GM23338 (cell line): ENCODE measurements at regions not wholly inside any gene's neighbourhood (a gene's known extent, or its start where the extent isn't known, plus 50 kb on each side); places are given as distances from the start of the nearest gene placed in this dataset.

Source experiments
- CREB1 ChIP-seq: fragments of 250-450 bp; sonication (Bioruptor Pico); IDR thresholded peaks from 2 replicates; pipeline ENCODE4 v1.5.0; 2020; ENCODE audit warnings: low read depth, mild to moderate bottlenecking, moderate library complexity
- ETS1 ChIP-seq: IDR thresholded peaks from 2 replicates; pipeline ENCODE4 v1.6.1; 2016; ENCODE audit warnings: antibody characterized with exemption
- EZH2 ChIP-seq: fragments of 200-600 bp; sonication (generic); IDR thresholded peaks from one replicate; pipeline ENCODE4 v1.8.0; 2017; ENCODE audit warnings: antibody characterized with exemption, mild to moderate bottlenecking, low read depth; ENCODE audit not compliant: unreplicated experiment
- EZH2phosphoT487 ChIP-seq: fragments of 200-600 bp; sonication (generic); IDR thresholded peaks from one replicate; pipeline ENCODE4 v1.8.1; 2018; ENCODE audit warnings: antibody characterized with exemption; ENCODE audit not compliant: unreplicated experiment
- JUNB ChIP-seq: IDR thresholded peaks from one replicate; pipeline ENCODE4 v1.6.1; 2016; ENCODE audit warnings: antibody characterized with exemption; ENCODE audit not compliant: unreplicated experiment
- NANOG ChIP-seq: IDR thresholded peaks from 2 replicates; pipeline ENCODE4 v1.6.1; 2016; ENCODE audit warnings: antibody characterized with exemption, borderline replicate concordance
- POLR2AphosphoS5 ChIP-seq: IDR thresholded peaks from 2 replicates; pipeline ENCODE4 v1.6.1; 2016; ENCODE audit warnings: antibody characterized with exemption, low read depth
- STAT1 ChIP-seq: IDR thresholded peaks from one replicate; pipeline ENCODE4 v1.6.1; 2016; ENCODE audit warnings: antibody characterized with exemption; ENCODE audit not compliant: unreplicated experiment
- ZNF114 ChIP-seq: fragments of 250-450 bp; sonication (Bioruptor Pico); IDR thresholded peaks from 2 replicates; pipeline ENCODE4 v1.5.0; 2020; ENCODE audit warnings: mild to moderate bottlenecking, moderate library complexity
- ZNF331 ChIP-seq: fragments of 250-450 bp; sonication (Bioruptor Pico); IDR thresholded peaks from 2 replicates; pipeline ENCODE4 v1.5.0; 2020; ENCODE audit warnings: low read depth, mild to moderate bottlenecking, moderate library complexity
- TF ChIP-seq, protein P1 (sequence below), 2 experiments: fragments of 200-600 bp in 1 of 2; sonication (generic) in 1 of 2; conservative IDR thresholded peaks; 2 replicates each; pipeline versions ENCODE4 v1.5.1 to v1.6.1; 2016 to 2017; ENCODE audit warnings: antibody characterized with exemption in 2 of 2, low read depth in 2 of 2, mild to moderate bottlenecking in 2 of 2, moderate library complexity in 1 of 2
- TF ChIP-seq, protein P2 (sequence below): IDR thresholded peaks from one replicate; pipeline ENCODE4 v1.6.1; 2018; ENCODE audit warnings: antibody characterized with exemption; ENCODE audit not compliant: unreplicated experiment

GRCh38 chr5:105754056-105754455 lies 1916.7 kb downstream of the EFNA5 start:
- TF ChIP-seq, protein P1, sequence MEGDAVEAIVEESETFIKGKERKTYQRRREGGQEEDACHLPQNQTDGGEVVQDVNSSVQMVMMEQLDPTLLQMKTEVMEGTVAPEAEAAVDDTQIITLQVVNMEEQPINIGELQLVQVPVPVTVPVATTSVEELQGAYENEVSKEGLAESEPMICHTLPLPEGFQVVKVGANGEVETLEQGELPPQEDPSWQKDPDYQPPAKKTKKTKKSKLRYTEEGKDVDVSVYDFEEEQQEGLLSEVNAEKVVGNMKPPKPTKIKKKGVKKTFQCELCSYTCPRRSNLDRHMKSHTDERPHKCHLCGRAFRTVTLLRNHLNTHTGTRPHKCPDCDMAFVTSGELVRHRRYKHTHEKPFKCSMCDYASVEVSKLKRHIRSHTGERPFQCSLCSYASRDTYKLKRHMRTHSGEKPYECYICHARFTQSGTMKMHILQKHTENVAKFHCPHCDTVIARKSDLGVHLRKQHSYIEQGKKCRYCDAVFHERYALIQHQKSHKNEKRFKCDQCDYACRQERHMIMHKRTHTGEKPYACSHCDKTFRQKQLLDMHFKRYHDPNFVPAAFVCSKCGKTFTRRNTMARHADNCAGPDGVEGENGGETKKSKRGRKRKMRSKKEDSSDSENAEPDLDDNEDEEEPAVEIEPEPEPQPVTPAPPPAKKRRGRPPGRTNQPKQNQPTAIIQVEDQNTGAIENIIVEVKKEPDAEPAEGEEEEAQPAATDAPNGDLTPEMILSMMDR (conservative IDR thresholded peaks at IDR 0.05; ENCODE audit: low read depth in 2 of 2): no peak
- TF ChIP-seq POLR2AphosphoS5 (no peak), EZH2 (no peak), EZH2phosphoT487 (no peak), NANOG (no peak), JUNB (no peak), ETS1 (no peak), CREB1 (CRISPR knock-in tag) (no peak), STAT1 (no peak), ZNF114 (CRISPR knock-in tag) (no peak), ZNF331 (no peak)
- TF ChIP-seq, protein P2, sequence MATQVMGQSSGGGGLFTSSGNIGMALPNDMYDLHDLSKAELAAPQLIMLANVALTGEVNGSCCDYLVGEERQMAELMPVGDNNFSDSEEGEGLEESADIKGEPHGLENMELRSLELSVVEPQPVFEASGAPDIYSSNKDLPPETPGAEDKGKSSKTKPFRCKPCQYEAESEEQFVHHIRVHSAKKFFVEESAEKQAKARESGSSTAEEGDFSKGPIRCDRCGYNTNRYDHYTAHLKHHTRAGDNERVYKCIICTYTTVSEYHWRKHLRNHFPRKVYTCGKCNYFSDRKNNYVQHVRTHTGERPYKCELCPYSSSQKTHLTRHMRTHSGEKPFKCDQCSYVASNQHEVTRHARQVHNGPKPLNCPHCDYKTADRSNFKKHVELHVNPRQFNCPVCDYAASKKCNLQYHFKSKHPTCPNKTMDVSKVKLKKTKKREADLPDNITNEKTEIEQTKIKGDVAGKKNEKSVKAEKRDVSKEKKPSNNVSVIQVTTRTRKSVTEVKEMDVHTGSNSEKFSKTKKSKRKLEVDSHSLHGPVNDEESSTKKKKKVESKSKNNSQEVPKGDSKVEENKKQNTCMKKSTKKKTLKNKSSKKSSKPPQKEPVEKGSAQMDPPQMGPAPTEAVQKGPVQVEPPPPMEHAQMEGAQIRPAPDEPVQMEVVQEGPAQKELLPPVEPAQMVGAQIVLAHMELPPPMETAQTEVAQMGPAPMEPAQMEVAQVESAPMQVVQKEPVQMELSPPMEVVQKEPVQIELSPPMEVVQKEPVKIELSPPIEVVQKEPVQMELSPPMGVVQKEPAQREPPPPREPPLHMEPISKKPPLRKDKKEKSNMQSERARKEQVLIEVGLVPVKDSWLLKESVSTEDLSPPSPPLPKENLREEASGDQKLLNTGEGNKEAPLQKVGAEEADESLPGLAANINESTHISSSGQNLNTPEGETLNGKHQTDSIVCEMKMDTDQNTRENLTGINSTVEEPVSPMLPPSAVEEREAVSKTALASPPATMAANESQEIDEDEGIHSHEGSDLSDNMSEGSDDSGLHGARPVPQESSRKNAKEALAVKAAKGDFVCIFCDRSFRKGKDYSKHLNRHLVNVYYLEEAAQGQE: no peak
